Tibial nerve (tissue), 4 donors: ENCODE measurements at regions not wholly inside any gene's neighbourhood (a gene's known extent, or its start where the extent isn't known, plus 50 kb on each side); places are given as distances from the start of the nearest gene placed in this dataset.

Experiments used
- DNase-seq, 2 donors: peaks; one replicate each; pipeline ENCODE4 v3.0.0-alpha.2; 2019; ENCODE audit warnings: low spot score in 2 of 2
- H3K27ac ChIP-seq, 4 donors: fragments of 200-600 bp; sonication (generic) in 3 of 4; one replicate each; pipeline ENCODE4 v1.5.1; 2017 to 2019; ENCODE audit warnings: mild to moderate bottlenecking in 1 of 4
- H3K27me3 ChIP-seq, 2 donors: fragments of 200-600 bp; sonication (generic) in 1 of 2; one replicate each; pipeline versions ENCODE4 v1.5.1 to v1.6.0; 2017 to 2019
- H3K36me3 ChIP-seq, 3 donors: fragments of 200-600 bp; sonication (generic); one replicate each; pipeline ENCODE4 v1.5.1; 2018 to 2019
- H3K4me1 ChIP-seq, 4 donors: fragments of 200-600 bp; sonication (generic) in 3 of 4; one replicate each; pipeline ENCODE4 v1.5.1; 2017 to 2019
- H3K4me3 ChIP-seq, 4 donors: fragments of 200-600 bp; sonication (generic) in 3 of 4; one replicate each; pipeline ENCODE4 v1.5.1; 2017 to 2019; ENCODE audit warnings: mild to moderate bottlenecking in 1 of 4, moderate library complexity in 1 of 4
- H3K9me3 ChIP-seq, 4 donors: fragments of 200-600 bp; sonication (generic) in 3 of 4; one replicate each; pipeline ENCODE4 v1.5.1; 2017 to 2019
- EP300 ChIP-seq, 2 donors: sonication (generic); formaldehyde crosslinking; IDR thresholded peaks; one replicate each; pipeline ENCODE4 v1.6.1; 2017; ENCODE audit warnings: antibody characterized with exemption in 2 of 2, mild to moderate bottlenecking in 1 of 2
- POLR2A ChIP-seq, 2 donors: fragments of 450-650 bp; IDR thresholded peaks; one replicate each; pipeline ENCODE4 v1.6.1; 2017; ENCODE audit warnings: antibody characterized with exemption in 2 of 2, mild to moderate bottlenecking in 2 of 2, moderate library complexity in 2 of 2
- WGBS, 2 donors: methylation state at CpG; one replicate each; pipeline ENCODE4 v1.1.5; 2018; 5-methylcytosine and 5-hydroxymethylcytosine counted together
- TF ChIP-seq, protein P1 (sequence below), 5 experiments: fragments of 200-600 bp in 3 of 5; fragments of 450-650 bp in 2 of 5; sonication (generic) in 3 of 5; IDR thresholded peaks; one replicate each; pipeline ENCODE4 v1.5.1; 2016 to 2019; ENCODE audit warnings: antibody characterized with exemption in 5 of 5, mild to moderate bottlenecking in 3 of 5, moderate library complexity in 2 of 5

DNA sequence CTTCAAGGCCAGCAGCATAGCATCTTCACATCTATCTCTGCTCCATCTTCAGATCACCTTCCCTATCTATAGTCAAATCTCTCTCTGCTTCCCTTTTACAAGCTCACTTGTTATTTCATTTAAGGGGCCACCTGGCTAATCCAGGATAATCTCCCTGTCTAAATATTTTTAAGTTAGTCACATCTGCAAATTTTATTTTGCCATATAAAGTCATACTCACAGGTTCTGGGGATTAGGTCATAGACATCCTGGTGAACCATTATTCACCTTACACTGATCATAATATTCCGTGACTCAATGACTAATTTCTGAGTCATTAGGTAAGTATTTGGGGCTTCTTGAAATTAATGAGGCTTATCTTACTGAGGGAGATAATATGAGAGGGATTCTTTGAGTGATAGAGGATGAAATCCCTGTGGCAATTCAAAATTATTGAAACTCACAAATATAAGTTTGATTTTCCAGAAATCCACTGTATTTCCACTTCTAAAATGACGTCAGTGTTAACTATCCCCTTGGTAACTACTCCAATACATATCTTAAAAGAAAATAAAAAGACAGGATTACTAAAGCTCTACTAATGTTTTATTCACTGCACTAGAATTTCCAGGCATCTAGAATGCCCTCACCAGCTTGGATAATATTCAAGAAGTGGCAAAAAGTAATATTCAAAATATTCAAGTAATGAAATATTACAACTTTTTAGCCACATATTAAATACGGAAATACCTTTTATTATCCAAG is 93.7 kb upstream of the RBMS3 start:
- Histone ChIP-seq H3K4me3 (no peak overlapping the region), H3K36me3 (no peaks in the 10 kb centered on the region), H3K4me1 (no peaks in the 10 kb centered on the region), H3K9me3 (no peaks in the 10 kb centered on the region), H3K27me3 (no peaks in the 10 kb centered on the region), H3K27ac (no peak overlapping the region)
- WGBS, 2 donors: 68 to 69% methylated on average over 3 of the region's 3 CpGs
- TF ChIP-seq EP300 (IDR thresholded peaks at IDR 0.05): no peak
- TF ChIP-seq, protein P1, sequence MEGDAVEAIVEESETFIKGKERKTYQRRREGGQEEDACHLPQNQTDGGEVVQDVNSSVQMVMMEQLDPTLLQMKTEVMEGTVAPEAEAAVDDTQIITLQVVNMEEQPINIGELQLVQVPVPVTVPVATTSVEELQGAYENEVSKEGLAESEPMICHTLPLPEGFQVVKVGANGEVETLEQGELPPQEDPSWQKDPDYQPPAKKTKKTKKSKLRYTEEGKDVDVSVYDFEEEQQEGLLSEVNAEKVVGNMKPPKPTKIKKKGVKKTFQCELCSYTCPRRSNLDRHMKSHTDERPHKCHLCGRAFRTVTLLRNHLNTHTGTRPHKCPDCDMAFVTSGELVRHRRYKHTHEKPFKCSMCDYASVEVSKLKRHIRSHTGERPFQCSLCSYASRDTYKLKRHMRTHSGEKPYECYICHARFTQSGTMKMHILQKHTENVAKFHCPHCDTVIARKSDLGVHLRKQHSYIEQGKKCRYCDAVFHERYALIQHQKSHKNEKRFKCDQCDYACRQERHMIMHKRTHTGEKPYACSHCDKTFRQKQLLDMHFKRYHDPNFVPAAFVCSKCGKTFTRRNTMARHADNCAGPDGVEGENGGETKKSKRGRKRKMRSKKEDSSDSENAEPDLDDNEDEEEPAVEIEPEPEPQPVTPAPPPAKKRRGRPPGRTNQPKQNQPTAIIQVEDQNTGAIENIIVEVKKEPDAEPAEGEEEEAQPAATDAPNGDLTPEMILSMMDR (IDR thresholded peaks at IDR 0.05): no peak
- TF ChIP-seq POLR2A (IDR thresholded peaks at IDR 0.05): no peak
- no peak for DNase-seq

DNA sequence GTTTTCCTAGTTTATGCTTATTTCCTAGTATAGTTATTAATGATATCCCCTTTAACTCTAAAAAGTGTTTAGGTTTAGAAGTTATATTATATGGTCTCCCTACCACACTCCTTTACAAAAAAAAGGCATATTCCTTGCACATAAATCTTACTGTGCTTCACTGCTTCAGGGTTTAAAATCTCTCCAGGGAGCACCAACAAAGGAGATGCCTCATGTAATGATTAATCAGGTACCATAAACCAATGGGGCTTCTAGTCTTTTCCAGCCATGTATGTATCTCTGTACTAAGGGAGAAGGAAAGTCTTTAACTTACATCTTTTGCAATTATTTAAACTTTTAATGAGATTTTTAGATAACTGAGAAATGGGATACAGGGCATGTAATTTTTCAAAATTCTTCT is 91.5 kb upstream of the RBMS3 start:
- H3K4me1 ChIP-seq: no peaks in the 10 kb centered on the region
- no peak for DNase-seq
- H3K36me3 ChIP-seq: peaks cover 0 to 4% (median 0%) of the 10 kb centered on the region in 3 donors
- peaks cover 0 to 7% (median 2%) of the 10 kb centered on the region in 4 donors for H3K9me3 ChIP-seq
- H3K27me3 ChIP-seq: no peaks in the 10 kb centered on the region
- H3K27ac ChIP-seq: no peak overlapping the region
- no peak overlapping the region for H3K4me3 ChIP-seq
- TF ChIP-seq, protein P1 (IDR thresholded peaks at IDR 0.05): no peak
- no peak for TF ChIP-seq POLR2A (IDR thresholded peaks at IDR 0.05)
- no peak for TF ChIP-seq EP300 (IDR thresholded peaks at IDR 0.05)

DNA sequence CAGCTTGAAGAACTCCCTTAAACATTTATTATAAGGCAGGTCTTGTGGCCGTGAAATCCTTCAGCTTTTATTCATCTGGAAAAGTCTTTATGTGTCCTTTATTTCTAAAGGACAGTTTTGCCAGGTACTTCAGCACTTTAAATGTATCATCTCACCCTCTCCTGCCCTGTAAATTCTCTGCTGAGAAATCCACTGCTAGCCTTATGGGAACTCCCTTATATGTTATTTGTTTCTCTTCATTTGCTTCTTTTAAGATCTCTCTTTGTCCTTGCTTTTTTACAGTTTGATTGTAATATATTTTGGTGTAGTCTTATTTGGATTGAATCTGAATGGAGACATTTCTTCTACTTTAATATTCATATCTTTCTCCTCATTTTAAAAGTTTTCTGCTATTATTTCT is 86.7 kb upstream of the RBMS3 start:
- TF ChIP-seq, protein P1 (IDR thresholded peaks at IDR 0.05): no peak
- no peak for TF ChIP-seq POLR2A (IDR thresholded peaks at IDR 0.05)
- no peak for TF ChIP-seq EP300 (IDR thresholded peaks at IDR 0.05)
- Histone ChIP-seq H3K4me1 (no peaks in the 10 kb centered on the region), H3K27ac (no peak overlapping the region), H3K9me3 (peaks cover 0 to 15% (median 2%) of the 10 kb centered on the region in 4 donors), H3K36me3 (peaks cover 0 to 6% (median 0%) of the 10 kb centered on the region in 3 donors), H3K27me3 (no peaks in the 10 kb centered on the region), H3K4me3 (no peak overlapping the region)
- 95 to 100% methylated on average over 1 of the region's 1 CpG for WGBS, 2 donors
- no peak for DNase-seq

DNA sequence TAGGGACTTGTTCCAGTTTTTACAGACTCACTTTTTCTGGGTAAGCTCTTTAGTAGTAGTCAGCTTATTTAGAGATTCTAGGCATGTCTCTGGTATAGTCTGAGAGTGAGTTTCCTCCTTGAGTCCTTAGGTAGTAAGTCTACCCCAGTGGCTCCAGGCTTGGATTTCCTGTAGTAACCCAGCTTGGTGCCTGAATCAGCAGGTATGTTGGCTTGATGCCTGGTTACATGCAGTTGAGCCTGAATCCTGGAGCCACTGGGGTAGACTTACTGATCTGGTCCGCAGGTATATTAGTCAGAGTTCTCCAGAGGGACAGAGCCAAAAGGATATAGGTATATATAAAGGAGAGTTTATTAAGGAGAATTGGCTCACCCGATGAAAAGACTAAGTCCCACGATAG is 85.8 kb upstream of the RBMS3 start:
- H3K4me3 ChIP-seq: no peak overlapping the region
- 61 to 65% methylated on average over 3 of the region's 3 CpGs for WGBS, 2 donors
- H3K27me3 ChIP-seq: no peaks in the 10 kb centered on the region
- TF ChIP-seq EP300 (IDR thresholded peaks at IDR 0.05): no peak
- TF ChIP-seq, protein P1 (IDR thresholded peaks at IDR 0.05): no peak
- no peak for TF ChIP-seq POLR2A (IDR thresholded peaks at IDR 0.05)
- no peak for DNase-seq
- H3K9me3 ChIP-seq: peaks cover 0 to 15% (median 2%) of the 10 kb centered on the region in 4 donors
- peaks cover 0 to 6% (median 0%) of the 10 kb centered on the region in 3 donors for H3K36me3 ChIP-seq
- no peak overlapping the region for H3K27ac ChIP-seq
- H3K4me1 ChIP-seq: no peaks in the 10 kb centered on the region

DNA sequence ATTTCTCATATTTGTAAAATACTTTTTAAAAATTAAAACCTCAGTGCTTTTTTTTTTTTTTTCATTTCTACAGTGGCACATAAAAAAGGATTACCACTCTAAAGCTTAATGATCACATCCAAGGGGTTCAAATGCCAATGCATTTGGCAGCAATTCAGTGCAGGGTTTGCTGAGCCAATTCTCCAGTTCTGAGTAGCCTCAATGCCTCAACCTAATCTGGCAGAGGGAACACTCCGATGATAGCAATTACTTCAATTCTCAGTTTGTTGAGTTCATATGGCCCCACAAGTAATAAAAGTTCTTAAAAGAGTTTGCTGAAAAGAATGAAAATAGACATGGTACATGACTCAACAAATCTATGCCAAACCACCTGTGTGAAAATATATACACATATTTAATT is 79.3 kb upstream of the RBMS3 start:
- H3K27ac ChIP-seq: no peak overlapping the region
- no peaks in the 10 kb centered on the region for H3K36me3 ChIP-seq
- TF ChIP-seq EP300 (IDR thresholded peaks at IDR 0.05) (no peak), POLR2A (IDR thresholded peaks at IDR 0.05) (no peak)
- TF ChIP-seq, protein P1 (IDR thresholded peaks at IDR 0.05): no peak
- H3K27me3 ChIP-seq: no peaks in the 10 kb centered on the region
- H3K9me3 ChIP-seq: no peaks in the 10 kb centered on the region
- WGBS, 2 donors: 45 to 65% methylated on average over 1 of the region's 1 CpG
- no peak overlapping the region for H3K4me3 ChIP-seq
- DNase-seq: no peak
- H3K4me1 ChIP-seq: no peaks in the 10 kb centered on the region
